DMS53 treated with DMSO at 0.1 percent for 48 hours (cell line): ENCODE measurements at regions not wholly inside any gene's neighbourhood (a gene's known extent, or its start where the extent isn't known, plus 50 kb on each side); places are given as distances from the start of the nearest gene placed in this dataset.
"Not testable (repeated sequence)": the region's sequence is repeated elsewhere in the genome, so short reads cannot be mapped to it uniquely, and the experiment has no call there.

Experiments used
- DNase-seq: peaks from one replicate; lab custom pipeline; 2025; ENCODE audit not compliant: unreplicated experiment; lab: John Stamatoyannopoulos, UW

GRCh38 chr17:70369391-70369790 lies 200.1 kb downstream of the KCNJ2 start:
- DNase-seq = no peak

- DNase-seq = no peak
Measured at GRCh38 chr17:70370816-70371215, 201.5 kb downstream of the KCNJ2 start.

GRCh38 chr17:70373369-70373768 lies 204.0 kb downstream of the KCNJ2 start:
- DNase-seq = no peak

GRCh38 chr17:70374496-70374895 lies 205.2 kb downstream of the KCNJ2 start:
- no peak for DNase-seq

GRCh38 chr17:70375406-70375805 lies 206.1 kb downstream of the KCNJ2 start:
- DNase-seq = no peak

- no peak for DNase-seq
Measured at GRCh38 chr17:70375813-70376770, 206.8 kb downstream of the KCNJ2 start.

GRCh38 chr17:70377654-70378053 lies 208.3 kb downstream of the KCNJ2 start:
- DNase-seq = no peak

GRCh38 chr17:70378076-70378475 lies 208.7 kb downstream of the KCNJ2 start:
- DNase-seq = no peak

GRCh38 chr17:70379945-70380344 lies 210.6 kb downstream of the KCNJ2 start:
- no peak for DNase-seq

- DNase-seq = not testable (repeated sequence)
Measured at GRCh38 chr17:70381916-70382315, 212.6 kb downstream of the KCNJ2 start.

GRCh38 chr17:70388326-70388725 lies 219.0 kb downstream of the KCNJ2 start:
- DNase-seq = no peak

GRCh38 chr17:70389232-70389757 lies 220.0 kb downstream of the KCNJ2 start:
- DNase-seq = not testable (repeated sequence)

GRCh38 chr17:70390049-70390448 lies 220.7 kb downstream of the KCNJ2 start:
- DNase-seq = no peak

- DNase-seq = no peak
Measured at GRCh38 chr17:70394473-70395232, 225.3 kb downstream of the KCNJ2 start.

GRCh38 chr17:70405492-70406220 lies 236.3 kb downstream of the KCNJ2 start:
- DNase-seq = peak; percentile 38

- no peak for DNase-seq
Measured at GRCh38 chr17:70407506-70407905, 238.2 kb downstream of the KCNJ2 start.

GRCh38 chr17:70408768-70409167 lies 239.4 kb downstream of the KCNJ2 start:
- DNase-seq = no peak

GRCh38 chr17:70414300-70414699 lies 245.0 kb downstream of the KCNJ2 start:
- DNase-seq = no peak

- no peak for DNase-seq
Measured at GRCh38 chr17:70420861-70421445, 251.6 kb downstream of the KCNJ2 start.

- DNase-seq = no peak
Measured at GRCh38 chr17:70422862-70423261, 253.5 kb downstream of the KCNJ2 start.

- no peak for DNase-seq
Measured at GRCh38 chr17:70423562-70423961, 254.2 kb downstream of the KCNJ2 start.
